ENCODE measurements at regions not wholly inside any gene's neighbourhood (a gene's known extent, or its start where the extent isn't known, plus 50 kb on each side); places are given as distances from the start of the nearest gene placed in this dataset.
A peak's percentile ranks its signal among the peaks of the same experiment; 100 is the strongest.
"Not testable (repeated sequence)": the region's sequence is repeated elsewhere in the genome, so short reads cannot be mapped to it uniquely, and the experiment has no call there.

GRCh38 chr5:116772152-116772501 lies 197.5 kb upstream of the SEMA6A start (continued):
- no peak for TF ChIP-seq ATF1 (CRISPR knock-in tag; IDR thresholded peaks at IDR 0.05)
- no peak for TF ChIP-seq ETV6 (CRISPR knock-in tag; IDR thresholded peaks at IDR 0.05)
- no peak for TF ChIP-seq PRRX2 (CRISPR knock-in tag; IDR thresholded peaks at IDR 0.05)
- no peak for TF ChIP-seq USF2 (CRISPR knock-in tag; IDR thresholded peaks at IDR 0.05)
- no peak for TF ChIP-seq ZBTB21 (CRISPR knock-in tag; IDR thresholded peaks at IDR 0.05; ENCODE audit: borderline replicate concordance)
- no peak for TF ChIP-seq IRF2 (CRISPR knock-in tag; IDR thresholded peaks at IDR 0.05; ENCODE audit: borderline replicate concordance, low read depth)
- TF ChIP-seq RELA (CRISPR knock-in tag; IDR thresholded peaks at IDR 0.05; ENCODE audit: borderline replicate concordance) = no peak
- no peak for TF ChIP-seq TEAD4 (CRISPR knock-in tag; IDR thresholded peaks at IDR 0.05)
- TF ChIP-seq NR2C2 (CRISPR knock-in tag; IDR thresholded peaks at IDR 0.05) = no peak
- no peak for TF ChIP-seq MAX (CRISPR knock-in tag; IDR thresholded peaks at IDR 0.05)
- TF ChIP-seq IRF1 (CRISPR knock-in tag; IDR thresholded peaks at IDR 0.05) = no peak

GRCh38 chr5:116771466-116772151 lies 197.0 kb upstream of the SEMA6A start:
- Mint-ChIP-seq H3K27me3 (ENCODE audit: low read depth) (no peaks in the 10 kb centered on the region), H3K36me3 (no peaks in the 10 kb centered on the region), H3K4me1 (peaks cover 71% of the 10 kb centered on the region), H3K9me3 (no peaks in the 10 kb centered on the region), H3K27ac (peak overlapping the region; percentile 99), H3K4me3 (peak overlapping the region; percentile 29; the same call in 1 of the 2 replicates)
- ChIA-PET POLR2A (interaction anchor here (0.9 kb wide), 1 partner anchor 199 kb away, joined by 4 read pairs; no protein-coding TSS in a partner anchor), CTCF (interaction anchor here (1.0 to 1.3 kb wide), 2 partner anchors 12 to 196 kb away, joined by 3 to 7 read pairs; partner anchors contain the start of gene SEMA6A)
- ATAC-seq = no peak
- TF ChIP-seq CBFB (CRISPR knock-in tag; IDR thresholded peaks at IDR 0.05; ENCODE audit: low read depth) (no peak), ZNF121 (CRISPR knock-in tag; IDR thresholded peaks at IDR 0.05) (no peak), ATF2 (CRISPR knock-in tag; IDR thresholded peaks at IDR 0.05; ENCODE audit: borderline replicate concordance, low read depth) (no peak), RELA (CRISPR knock-in tag; IDR thresholded peaks at IDR 0.05; ENCODE audit: borderline replicate concordance) (no peak)
- no peak for DNase-seq (ENCODE audit: low spot score)

- ATAC-seq; H3K4me3 Mint-ChIP-seq; H3K36me3 Mint-ChIP-seq; DNase-seq (ENCODE audit: low spot score); H3K9me3 Mint-ChIP-seq; H3K27me3 Mint-ChIP-seq (ENCODE audit: low read depth); POLR2A ChIA-PET; H3K27ac Mint-ChIP-seq: not testable (repeated sequence)
- peak; percentile 97 for TF ChIP-seq ZNF121 (CRISPR knock-in tag; IDR thresholded peaks at IDR 0.05)
- H3K4me1 Mint-ChIP-seq = peaks cover 65% of the 10 kb centered on the region
- CTCF ChIA-PET = interaction anchor here (1.3 kb wide), 1 partner anchor 10 kb away, joined by 3 read pairs; no protein-coding TSS in a partner anchor
These were observed 195.3 kb upstream of the SEMA6A start for GRCh38 chr5:116769953-116770352.

GRCh38 chr5:116769470-116769869 lies 194.8 kb upstream of the SEMA6A start:
- Mint-ChIP-seq H3K9me3 (no peaks in the 10 kb centered on the region), H3K36me3 (no peaks in the 10 kb centered on the region), H3K4me3 (no peak overlapping the region), H3K27me3 (ENCODE audit: low read depth) (no peaks in the 10 kb centered on the region), H3K27ac (no peak overlapping the region), H3K4me1 (peaks cover 60% of the 10 kb centered on the region)
- CTCF ChIA-PET = no interaction called here
- POLR2A ChIA-PET = no interaction called here
- DNase-seq (ENCODE audit: low spot score) (no peak), ATAC-seq (no peak)
- TF ChIP-seq PRDM15 (CRISPR knock-in tag; IDR thresholded peaks at IDR 0.05) (no peak), HMGXB4 (CRISPR knock-in tag; IDR thresholded peaks at IDR 0.05) (no peak), GABPB1 (CRISPR knock-in tag; IDR thresholded peaks at IDR 0.05) (no peak), ATF2 (CRISPR knock-in tag; IDR thresholded peaks at IDR 0.05; ENCODE audit: borderline replicate concordance, low read depth) (no peak), JUN (CRISPR knock-in tag; IDR thresholded peaks at IDR 0.05) (no peak), MYBL2 (CRISPR knock-in tag; IDR thresholded peaks at IDR 0.05) (no peak), SMAD4 (CRISPR knock-in tag; IDR thresholded peaks at IDR 0.05) (no peak)
